ENCODE measurements at regions not wholly inside any gene's neighbourhood (a gene's known extent, or its start where the extent isn't known, plus 50 kb on each side); places are given as distances from the start of the nearest gene placed in this dataset.

DNA sequence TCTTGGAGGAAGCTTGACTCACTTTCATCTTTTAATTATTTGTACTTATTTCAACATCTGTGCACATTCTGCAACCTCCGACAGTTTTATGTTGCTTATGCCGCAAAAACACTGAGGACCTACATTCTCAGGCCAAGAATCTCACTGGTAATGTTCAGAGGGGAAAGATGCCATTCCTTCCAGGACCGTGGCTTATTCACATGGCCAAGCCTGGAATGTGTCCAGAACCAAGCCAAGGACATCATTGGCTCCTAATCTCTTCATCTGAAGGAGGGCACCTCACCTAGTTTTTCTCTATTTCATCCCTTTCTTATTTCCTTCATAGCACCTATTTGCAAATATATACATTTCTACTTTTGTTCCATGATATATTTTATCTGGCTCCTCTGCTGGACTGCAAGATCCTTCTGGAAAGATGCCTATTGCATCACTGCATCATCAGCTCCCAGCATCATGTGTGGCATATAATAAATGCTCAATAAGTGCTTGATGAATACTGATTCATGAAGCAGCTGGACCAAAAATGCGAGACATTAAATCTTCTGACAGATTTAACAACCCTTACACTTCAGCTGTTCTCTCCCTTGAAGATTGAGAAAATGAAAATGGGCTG, 377.1 kb downstream of the TNS1 start:
- DNase-seq (ENCODE audit: low read depth, low spot score): peak; percentile 32

GRCh38 chr2:217623281-217623912, 379.4 kb downstream of the TNS1 start:
- DNase-seq (ENCODE audit: low read depth, low spot score): no peak

- DNase-seq (ENCODE audit: low read depth, low spot score): peak; percentile 69
Measured at GRCh38 chr2:217622205-217623060, 380.4 kb downstream of the TNS1 start.

- DNase-seq (ENCODE audit: low read depth, low spot score): no peak
Measured at GRCh38 chr2:217621391-217621801, 381.4 kb downstream of the TNS1 start.

DNA sequence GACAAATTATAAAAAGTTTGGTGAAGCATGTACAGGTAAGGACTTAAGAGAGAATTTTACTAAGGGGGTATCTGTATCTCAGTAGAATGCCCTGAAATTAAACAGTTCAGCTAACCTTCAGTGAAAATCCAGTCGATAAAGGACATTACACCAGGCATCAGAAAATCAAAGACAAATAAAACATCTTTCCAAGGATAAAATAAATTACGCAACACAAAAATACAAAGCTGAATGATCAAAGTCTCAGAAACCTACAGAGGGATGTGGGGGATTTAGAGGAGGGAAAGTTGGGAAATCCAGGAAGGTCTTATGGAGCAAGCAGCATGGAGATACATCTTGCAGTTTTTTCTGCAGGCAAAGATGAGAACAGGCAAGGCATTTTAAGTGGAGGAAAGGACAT, 384.1 kb downstream of the TNS1 start:
- no peak for DNase-seq (ENCODE audit: low read depth, low spot score)

GRCh38 chr2:217617616-217618022, 385.2 kb downstream of the TNS1 start:
- no peak for DNase-seq (ENCODE audit: low read depth, low spot score)

GRCh38 chr2:217616936-217617335, 385.9 kb downstream of the TNS1 start:
- DNase-seq (ENCODE audit: low read depth, low spot score): peak; percentile 53

- no peak for DNase-seq (ENCODE audit: low read depth, low spot score)
Measured at GRCh38 chr2:217615171-217615570, 387.6 kb downstream of the TNS1 start.

DNA sequence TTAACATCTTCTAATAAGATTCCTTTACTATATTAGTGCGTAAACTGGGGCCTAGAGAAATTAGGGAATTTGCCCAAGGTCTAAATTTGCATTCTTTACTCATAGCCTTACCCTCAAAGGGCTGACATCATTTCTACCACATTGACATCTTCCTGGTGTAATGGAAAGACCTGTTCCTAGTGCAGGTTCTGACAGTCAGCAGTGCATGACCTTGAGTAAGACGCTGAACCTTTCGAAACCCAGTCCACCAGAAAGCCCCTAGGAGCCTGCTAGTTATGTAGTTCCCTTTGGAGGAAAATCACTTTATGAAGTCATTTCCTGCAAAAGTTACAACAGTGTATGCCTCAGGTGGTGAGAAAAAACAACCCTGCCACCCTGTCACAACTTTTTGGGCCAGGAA, 388.3 kb downstream of the TNS1 start:
- no peak for DNase-seq (ENCODE audit: low read depth, low spot score)

GRCh38 chr2:217614096-217614495, 388.7 kb downstream of the TNS1 start:
- DNase-seq (ENCODE audit: low read depth, low spot score): no peak

DNA sequence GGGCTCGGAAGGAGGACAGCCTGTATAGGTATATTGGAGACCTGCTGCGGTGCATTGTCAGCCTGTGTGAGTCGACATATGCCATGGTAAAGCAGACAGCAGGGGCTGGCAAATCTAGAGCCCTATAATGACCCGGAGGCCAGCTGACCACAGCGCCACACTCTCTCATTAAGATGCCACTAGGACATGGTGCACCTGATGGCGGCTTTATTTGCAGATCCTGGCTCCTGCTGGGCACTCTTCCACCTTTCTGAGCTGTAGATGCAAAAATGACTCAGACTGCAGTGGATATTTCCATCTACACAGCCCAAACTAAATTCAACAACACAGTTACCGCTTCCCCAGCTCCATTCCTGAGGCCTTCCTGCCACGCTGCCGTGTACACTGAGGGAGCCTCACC, 389.9 kb downstream of the TNS1 start:
- no peak for DNase-seq (ENCODE audit: low read depth, low spot score)

DNA sequence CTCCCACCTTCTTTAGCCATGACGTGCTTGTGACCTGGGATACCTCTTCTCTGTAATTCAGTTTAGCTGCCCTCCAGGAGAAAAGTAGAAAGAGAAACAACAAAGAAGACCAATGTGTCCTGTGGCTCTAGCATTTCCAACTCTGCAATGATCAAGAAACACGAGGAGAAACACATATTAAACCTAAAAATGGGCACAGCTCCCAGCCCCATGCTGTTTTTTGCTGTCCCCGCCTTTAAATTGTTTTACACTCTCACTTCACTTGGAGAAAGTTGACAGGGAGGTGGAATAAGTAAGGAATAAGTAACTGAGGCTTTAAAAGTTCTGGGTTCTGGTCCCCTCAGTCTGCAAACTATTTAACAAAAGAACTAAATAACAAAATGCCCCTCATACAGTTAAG, 390.6 kb downstream of the TNS1 start:
- DNase-seq (ENCODE audit: low read depth, low spot score): no peak

- DNase-seq (ENCODE audit: low read depth, low spot score): no peak
Measured at GRCh38 chr2:217611626-217612127, 391.1 kb downstream of the TNS1 start.

- no peak for DNase-seq (ENCODE audit: low read depth, low spot score)
Measured at GRCh38 chr2:217611056-217611455, 391.7 kb downstream of the TNS1 start.

DNA sequence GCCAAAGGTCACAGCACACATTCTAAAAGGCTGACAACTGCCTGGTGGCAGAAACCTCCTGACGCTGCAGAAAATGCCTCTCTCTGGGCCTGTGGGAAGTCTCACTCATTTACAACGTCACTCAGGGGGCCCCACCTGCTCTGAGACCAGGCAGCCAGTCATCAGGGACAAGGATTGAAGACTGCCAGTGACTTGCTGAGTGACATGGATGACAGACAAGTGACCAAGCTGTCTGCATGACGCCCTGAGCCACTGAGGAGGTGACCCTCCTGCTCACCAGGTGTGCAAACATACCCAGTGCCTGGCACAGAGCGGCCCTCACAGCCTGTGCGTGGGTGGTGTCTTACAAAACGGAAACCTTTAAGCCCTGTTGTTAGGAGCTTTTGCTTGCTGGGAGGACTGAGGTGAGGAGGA, 392.4 kb downstream of the TNS1 start:
- DNase-seq (ENCODE audit: low read depth, low spot score): no peak

DNA sequence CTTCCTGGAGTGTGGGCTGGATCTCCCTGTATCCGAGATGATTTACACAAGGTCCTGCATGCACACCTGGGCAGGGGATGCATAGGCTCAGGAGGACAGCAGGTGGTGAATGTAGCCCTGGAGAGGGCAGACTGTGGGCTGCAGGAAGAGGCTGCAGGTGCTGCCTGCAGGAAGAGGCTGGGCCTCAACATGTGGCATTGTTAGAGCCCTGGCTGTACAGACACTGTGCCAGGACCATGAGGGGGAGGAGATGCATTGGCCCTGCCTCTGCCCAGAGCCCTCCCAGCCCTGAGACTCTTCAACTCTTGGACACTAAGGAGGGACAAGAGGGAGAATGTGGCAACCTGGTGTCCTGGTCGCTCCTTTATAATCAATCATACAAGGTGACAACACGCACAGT, 392.8 kb downstream of the TNS1 start:
- no peak for DNase-seq (ENCODE audit: low read depth, low spot score)

DNA sequence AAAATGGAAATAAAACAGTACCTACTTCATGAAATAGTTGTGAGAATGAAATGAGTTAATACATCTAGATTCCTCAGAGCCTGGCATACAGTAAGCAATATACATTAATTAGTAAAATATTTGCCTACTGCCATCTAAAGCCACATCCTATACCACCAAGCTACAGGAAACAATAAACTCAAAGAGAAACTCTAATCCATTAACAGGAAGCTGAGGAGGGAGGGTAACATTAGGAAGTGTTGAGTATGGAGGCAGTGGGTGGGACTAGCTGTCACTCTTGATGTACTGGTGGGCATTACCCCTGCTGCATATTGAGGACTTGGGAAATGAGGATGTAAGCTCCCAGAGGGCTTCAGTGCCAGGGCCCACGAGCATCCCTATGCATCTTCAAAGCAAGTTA, 396.5 kb downstream of the TNS1 start:
- DNase-seq (ENCODE audit: low read depth, low spot score): no peak

- no peak for DNase-seq (ENCODE audit: low read depth, low spot score)
Measured at GRCh38 chr2:217604527-217605194, 398.1 kb downstream of the TNS1 start.

GRCh38 chr2:217601601-217602000, 401.2 kb downstream of the TNS1 start:
- no peak for DNase-seq (ENCODE audit: low read depth, low spot score)

DNA sequence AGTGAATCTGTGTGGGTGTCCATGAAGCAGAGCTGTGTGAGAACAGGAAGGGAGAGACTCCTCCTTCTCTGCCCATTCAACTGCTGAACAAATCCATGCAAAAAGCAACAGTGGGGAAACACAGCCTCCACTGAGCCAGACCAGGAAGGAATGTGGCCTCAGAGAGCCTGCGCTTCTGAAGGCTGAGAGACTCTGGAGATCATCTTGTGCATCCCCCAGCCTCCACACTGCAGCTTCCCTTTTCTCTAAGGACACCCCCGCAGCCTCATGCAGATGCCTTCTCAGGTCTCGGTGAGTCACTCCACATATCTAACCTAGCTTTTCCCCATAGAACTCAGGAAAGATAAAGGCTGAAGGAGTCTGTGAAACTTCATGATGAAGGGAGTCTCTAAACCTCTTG, 402.9 kb downstream of the TNS1 start:
- DNase-seq (ENCODE audit: low read depth, low spot score): no peak

DNA sequence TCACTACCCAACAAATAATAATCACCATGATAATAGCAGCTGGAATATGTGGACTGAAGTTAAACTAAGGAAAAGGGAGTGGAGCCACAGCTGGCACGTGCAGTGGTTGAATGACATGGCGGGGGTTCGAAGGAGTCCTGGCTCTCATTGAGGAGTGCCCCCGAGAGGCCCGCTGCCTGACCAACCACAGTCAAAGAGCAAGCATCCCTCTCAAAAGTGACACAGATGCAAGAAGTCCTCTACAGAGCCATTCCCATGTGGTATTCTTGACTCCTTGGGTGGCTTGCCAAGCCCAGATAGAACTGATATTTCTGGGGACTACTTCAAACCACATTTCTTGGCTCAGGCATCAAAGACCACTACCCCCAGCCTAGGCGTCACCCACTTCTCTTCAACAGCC, 405.1 kb downstream of the TNS1 start:
- DNase-seq (ENCODE audit: low read depth, low spot score): no peak

DNA sequence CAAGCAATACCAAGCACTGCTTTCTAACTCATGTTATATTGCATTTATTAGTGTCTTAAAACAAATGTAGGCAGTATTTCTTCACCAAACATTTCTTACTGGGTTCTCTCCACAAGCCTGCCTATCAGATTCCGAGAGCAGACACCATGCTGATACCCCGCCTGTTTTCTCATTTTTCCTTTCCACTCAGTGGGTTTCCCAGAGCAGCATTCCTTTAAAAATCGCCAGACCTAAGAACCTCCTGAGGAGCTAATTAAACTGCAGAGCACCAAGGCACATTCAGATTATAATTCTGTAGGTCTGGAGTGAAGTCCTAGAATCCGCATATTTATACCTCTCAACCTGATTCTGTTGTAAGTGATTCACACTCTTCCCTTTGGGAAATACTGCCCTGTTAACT, 405.6 kb downstream of the TNS1 start:
- no peak for DNase-seq (ENCODE audit: low read depth, low spot score)

All from astrocyte of the hippocampus (primary cell).